SK-N-MC (cell line): ENCODE measurements at regions not wholly inside any gene's neighbourhood (a gene's known extent, or its start where the extent isn't known, plus 50 kb on each side); places are given as distances from the start of the nearest gene placed in this dataset.

Source experiments
- DNase-seq: peaks from one replicate; pipeline ENCODE4 v3.0.0-alpha.2; 2011; ENCODE audit warnings: low read depth, low spot score
- H3K27ac ChIP-seq: fragments of 200-600 bp; sonication (generic); 2 replicates; pipeline ENCODE4 v1.5.1; 2016; ENCODE audit warnings: mixed run types
- H3K36me3 ChIP-seq: fragments of 200-600 bp; sonication (generic); 2 replicates; pipeline ENCODE4 v1.6.1; 2017; ENCODE audit warnings: antibody characterized with exemption, low read length, mixed read lengths; ENCODE audit not compliant: insufficient read depth
- H3K4me3 ChIP-seq: fragments of 200-600 bp; sonication (generic); 2 replicates; pipeline ENCODE4 v1.5.1; 2016
- H3K9ac ChIP-seq: fragments of 200-600 bp; sonication (generic); 2 replicates; pipeline ENCODE4 v1.8.0; 2017; ENCODE audit warnings: mixed run types, mixed read lengths; ENCODE audit not compliant: insufficient read length
- H3K9me3 ChIP-seq: fragments of 200-600 bp; sonication (generic); 2 replicates; pipeline ENCODE4 v1.6.1; 2017; ENCODE audit warnings: low read depth, mild to moderate bottlenecking, antibody characterized with exemption, low read length, moderate library complexity, mixed read lengths
- EZH2 ChIP-seq: fragments of 200-600 bp; sonication (generic); IDR thresholded peaks from one replicate; pipeline ENCODE4 v1.6.1; 2017; ENCODE audit warnings: antibody characterized with exemption
- FOXP2 ChIP-seq: optimal IDR thresholded peaks from 2 replicates; pipeline ENCODE3; 2011; ENCODE audit warnings: mild to moderate bottlenecking, moderate library complexity; ENCODE audit not compliant: insufficient read depth; ENCODE audit errors: extremely low read length, control extremely low read depth
- POLR2AphosphoS5 ChIP-seq: IDR thresholded peaks from 2 replicates; pipeline ENCODE4 v1.6.1; 2012; ENCODE audit warnings: mild to moderate bottlenecking, low read depth, low read length, borderline replicate concordance

DNA sequence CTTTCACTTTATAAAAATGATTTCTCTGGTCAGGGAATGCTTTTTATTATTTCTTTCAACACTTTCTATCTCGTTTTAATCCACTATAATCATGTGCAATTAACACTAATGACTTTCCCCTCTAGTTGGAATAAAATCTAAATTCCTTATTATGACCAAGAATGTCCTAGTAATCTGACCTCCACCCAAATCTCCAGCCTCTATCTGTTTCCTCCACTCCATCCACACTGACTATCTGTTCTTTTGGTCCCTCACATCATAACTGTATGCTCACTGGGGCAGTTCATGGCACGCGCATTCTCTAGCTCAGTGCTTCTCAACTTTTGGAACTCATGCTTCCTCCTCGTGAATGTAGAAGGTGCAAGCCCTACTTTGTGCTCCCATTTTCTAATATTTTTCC lies 244.7 kb downstream of the POSTN start:
- H3K36me3 ChIP-seq: no peaks in the 10 kb centered on the region
- DNase-seq: no peak
- H3K9me3 ChIP-seq: no peaks in the 10 kb centered on the region
- TF ChIP-seq POLR2AphosphoS5 (no peak), FOXP2 (no peak), EZH2 (no peak)
- no peak overlapping the region for H3K9ac ChIP-seq
- no peak overlapping the region for H3K4me3 ChIP-seq
- no peak overlapping the region for H3K27ac ChIP-seq

DNA sequence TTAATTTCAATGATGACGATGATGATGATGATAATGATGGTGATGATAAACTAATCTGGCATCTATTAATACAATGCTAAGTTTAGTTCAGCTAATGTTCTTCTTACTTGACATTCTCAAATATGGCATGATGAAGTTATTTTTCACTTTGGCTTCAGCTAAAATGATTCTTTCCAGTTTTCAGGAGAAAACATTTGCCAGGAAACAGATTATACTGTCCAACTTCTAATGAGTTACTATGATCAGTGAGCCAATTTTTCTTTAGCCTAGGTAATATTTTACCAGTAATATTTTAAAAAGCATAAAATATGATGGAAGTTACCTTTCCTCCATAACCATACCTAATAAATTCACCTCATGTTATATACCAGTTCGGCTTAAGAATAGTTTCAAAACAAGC lies 245.7 kb upstream of the CSNK1A1L start:
- no peaks in the 10 kb centered on the region for H3K9me3 ChIP-seq

DNA sequence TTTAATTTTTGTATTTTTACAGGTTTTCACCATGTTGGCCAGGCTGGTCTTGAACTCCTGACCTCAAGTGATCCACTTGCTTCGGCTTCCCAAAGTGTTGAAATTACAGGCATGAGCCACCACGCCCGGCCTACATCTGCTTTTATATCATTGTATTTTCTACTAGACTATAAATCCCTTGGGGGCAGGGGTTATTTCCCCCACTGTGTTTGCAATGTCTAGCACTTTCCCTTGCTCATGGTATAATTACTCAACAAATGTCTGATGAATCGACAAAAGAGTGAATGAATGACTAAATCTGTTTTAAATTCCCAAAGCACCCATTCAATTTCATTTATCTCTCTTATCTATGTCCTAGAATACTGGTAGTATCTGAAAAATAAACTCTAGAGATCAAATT lies 244.5 kb upstream of the CSNK1A1L start:
- H3K9me3 ChIP-seq: no peaks in the 10 kb centered on the region
- TF ChIP-seq EZH2: no peak
- no peak for TF ChIP-seq FOXP2
- no peak for TF ChIP-seq POLR2AphosphoS5
- no peak for DNase-seq
- no peaks in the 10 kb centered on the region for H3K36me3 ChIP-seq
- no peak overlapping the region for H3K4me3 ChIP-seq
- H3K27ac ChIP-seq: no peak overlapping the region
- no peak overlapping the region for H3K9ac ChIP-seq

More for the DNA sequence above, 245.7 kb upstream of the CSNK1A1L start:
- TF ChIP-seq POLR2AphosphoS5 (no peak), EZH2 (no peak), FOXP2 (no peak)
- no peak overlapping the region for H3K27ac ChIP-seq
- H3K9ac ChIP-seq: no peak overlapping the region
- DNase-seq: no peak
- no peak overlapping the region for H3K4me3 ChIP-seq
- no peaks in the 10 kb centered on the region for H3K36me3 ChIP-seq

DNA sequence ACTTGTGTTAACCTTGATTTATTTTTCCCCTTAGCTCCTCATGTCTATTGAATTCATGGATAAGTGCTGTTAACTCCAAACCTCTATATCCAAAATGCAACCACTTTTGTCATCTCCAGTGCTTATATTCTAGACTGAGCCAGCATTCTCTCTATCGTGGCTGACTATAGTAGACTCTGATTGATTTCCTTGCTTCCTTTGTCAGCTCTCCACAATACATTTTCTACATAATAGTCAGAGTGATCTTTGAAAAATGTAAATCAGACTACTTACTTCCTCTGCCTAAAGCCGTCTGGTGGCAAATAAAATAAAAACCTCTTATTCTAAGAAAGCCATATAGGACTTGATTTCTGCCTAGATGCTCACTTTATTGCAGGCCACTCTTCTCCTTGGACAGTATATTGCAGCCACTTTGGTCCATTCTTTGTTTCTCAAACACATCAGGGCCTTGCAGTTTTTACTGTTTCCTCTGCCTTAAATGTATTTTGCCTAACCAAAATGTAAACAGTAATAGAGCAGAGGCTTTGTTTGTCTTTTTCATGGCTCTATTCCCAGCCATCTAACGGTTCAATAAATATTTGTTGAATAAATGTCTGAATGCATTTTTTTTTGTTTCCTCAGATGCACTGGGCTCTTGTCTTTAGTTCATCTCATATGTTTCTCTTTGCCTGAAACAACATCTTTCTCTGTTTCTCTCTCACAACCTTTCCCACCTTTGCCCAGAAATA lies 243.6 kb upstream of the CSNK1A1L start:
- no peak overlapping the region for H3K4me3 ChIP-seq
- DNase-seq: no peak
- no peaks in the 10 kb centered on the region for H3K9me3 ChIP-seq
- H3K27ac ChIP-seq: no peak overlapping the region
- no peaks in the 10 kb centered on the region for H3K36me3 ChIP-seq
- H3K9ac ChIP-seq: no peak overlapping the region
- no peak for TF ChIP-seq FOXP2
- no peak for TF ChIP-seq EZH2
- no peak for TF ChIP-seq POLR2AphosphoS5

DNA sequence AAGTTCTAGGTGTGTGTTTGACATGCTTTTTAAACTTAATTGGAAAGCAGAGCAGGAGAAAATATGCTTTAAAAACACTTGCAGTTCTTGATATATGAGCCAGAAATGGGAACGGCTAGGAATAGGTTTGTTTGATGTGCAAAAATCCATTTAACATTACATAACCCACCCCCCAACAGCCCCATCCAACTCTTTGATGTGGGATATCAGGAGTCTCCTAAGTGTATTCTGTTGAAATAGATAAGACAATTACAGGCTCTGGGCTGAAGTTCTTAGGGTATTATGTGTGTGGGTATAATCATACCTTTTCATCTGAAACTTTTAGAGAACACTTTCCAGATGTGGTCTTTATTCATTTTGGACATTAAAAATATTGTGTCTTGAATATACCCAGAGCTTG lies 240.4 kb upstream of the CSNK1A1L start:
- Histone ChIP-seq H3K9ac (no peak overlapping the region), H3K27ac (no peak overlapping the region), H3K4me3 (no peak overlapping the region), H3K36me3 (no peaks in the 10 kb centered on the region), H3K9me3 (no peaks in the 10 kb centered on the region)
- DNase-seq: no peak
- TF ChIP-seq FOXP2 (no peak), POLR2AphosphoS5 (no peak), EZH2 (no peak)

DNA sequence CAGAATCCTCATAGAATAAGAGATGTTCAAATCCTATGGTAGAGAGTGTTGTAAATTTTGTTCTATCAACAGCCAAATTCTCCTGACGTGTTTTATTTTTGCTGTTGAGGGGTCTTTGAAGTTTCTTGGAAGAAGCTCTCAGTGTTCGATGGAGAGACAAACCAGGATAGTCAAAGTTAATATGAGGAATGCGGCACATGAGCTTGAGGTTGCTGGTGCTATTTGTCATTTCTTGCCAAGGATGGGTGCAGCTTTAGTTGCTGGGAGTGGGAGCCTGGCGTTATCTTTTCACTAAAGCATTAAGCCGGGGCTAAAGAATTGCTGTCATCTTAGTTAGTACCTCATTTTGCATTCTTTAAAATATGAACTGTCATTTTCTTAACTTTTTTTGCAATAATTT lies 239.9 kb upstream of the CSNK1A1L start:
- DNase-seq: no peak
- Histone ChIP-seq H3K4me3 (no peak overlapping the region), H3K9ac (no peak overlapping the region), H3K27ac (no peak overlapping the region), H3K9me3 (no peaks in the 10 kb centered on the region), H3K36me3 (no peaks in the 10 kb centered on the region)
- TF ChIP-seq EZH2 (no peak), POLR2AphosphoS5 (no peak), FOXP2 (no peak)

DNA sequence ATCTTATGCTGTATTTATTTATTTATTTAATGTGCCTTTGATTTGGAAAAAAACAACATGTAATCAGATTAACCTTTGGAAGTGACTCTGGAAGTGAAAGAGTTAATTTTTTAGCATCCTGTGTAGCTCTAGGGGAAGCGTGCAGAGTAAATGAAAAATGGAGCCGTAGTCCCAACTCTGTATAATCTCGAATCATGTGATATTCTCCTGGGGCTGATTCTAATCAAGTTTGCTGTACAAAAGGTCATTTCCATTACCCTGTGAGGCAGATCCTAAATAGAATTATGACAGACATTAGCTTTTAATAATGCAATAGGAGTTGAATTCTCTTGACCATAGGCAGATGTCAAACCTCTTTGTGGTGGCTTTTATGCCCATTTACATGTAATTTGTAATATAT lies 238.6 kb upstream of the CSNK1A1L start:
- no peak overlapping the region for H3K27ac ChIP-seq
- no peak for TF ChIP-seq FOXP2
- TF ChIP-seq EZH2: no peak
- no peaks in the 10 kb centered on the region for H3K36me3 ChIP-seq
- DNase-seq: no peak
- no peak overlapping the region for H3K4me3 ChIP-seq
- H3K9me3 ChIP-seq: no peaks in the 10 kb centered on the region
- no peak overlapping the region for H3K9ac ChIP-seq

DNA sequence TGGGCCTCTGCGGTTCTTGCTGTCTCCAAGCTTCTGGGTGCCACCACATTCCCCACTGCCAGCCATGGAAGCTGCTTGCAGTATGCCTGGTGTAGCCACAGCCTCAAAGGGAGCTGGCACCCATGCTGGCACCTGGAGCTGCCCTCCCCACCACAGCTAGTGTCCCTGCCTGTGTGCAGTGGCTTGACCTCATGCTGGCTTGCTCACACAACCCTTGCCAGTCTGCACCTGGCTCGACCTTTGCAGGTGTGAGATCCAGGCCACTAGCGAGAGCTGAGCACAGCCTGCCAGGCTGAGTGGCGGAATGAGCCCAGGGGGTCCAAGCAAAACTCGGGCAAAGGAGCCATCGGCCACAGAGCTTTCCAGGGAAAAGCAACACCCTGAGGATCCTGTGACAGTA lies 236.7 kb upstream of the CSNK1A1L start:
- no peak overlapping the region for H3K4me3 ChIP-seq
- no peak overlapping the region for H3K27ac ChIP-seq
- no peak for DNase-seq
- H3K9me3 ChIP-seq: no peaks in the 10 kb centered on the region
- H3K36me3 ChIP-seq: no peaks in the 10 kb centered on the region
- no peak overlapping the region for H3K9ac ChIP-seq
- no peak for TF ChIP-seq POLR2AphosphoS5
- TF ChIP-seq EZH2: no peak
- no peak for TF ChIP-seq FOXP2

DNA sequence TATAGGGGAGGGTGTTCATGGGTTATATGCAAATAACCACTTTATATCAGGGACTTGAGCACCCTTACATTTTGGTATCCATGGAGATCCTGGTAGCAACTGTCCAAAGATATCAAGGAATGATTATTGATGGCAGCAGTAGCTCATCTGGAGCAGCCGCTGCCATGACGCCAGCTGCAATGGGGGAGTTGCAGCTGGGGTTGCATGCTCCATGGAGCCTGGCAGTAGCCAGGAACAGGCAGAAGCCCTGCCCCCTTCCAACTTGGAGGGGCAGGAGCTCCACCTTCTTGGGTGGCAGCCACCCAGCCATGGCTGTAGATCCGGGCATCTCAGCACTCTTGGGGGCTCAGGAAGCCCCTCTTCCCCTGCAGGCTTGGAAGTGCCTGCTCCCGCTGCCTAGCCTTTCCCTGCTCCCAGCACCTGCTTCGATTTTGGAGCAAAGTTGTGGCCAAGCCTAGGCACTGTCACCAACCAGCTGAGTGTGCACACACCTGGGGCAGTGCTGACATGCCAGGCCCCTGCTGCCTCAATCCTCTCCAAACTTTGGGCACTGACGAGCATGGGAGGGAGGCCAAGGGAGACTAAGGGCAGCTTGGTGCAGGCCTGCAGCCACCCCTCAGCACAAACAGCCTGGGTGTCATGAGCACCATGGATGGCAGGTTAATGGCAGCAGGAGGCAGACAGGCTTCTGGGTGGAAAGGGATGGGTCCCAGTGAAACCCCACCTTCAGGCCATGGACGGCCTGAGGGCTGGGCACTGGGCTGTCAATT lies 235.6 kb upstream of the CSNK1A1L start:
- no peak for DNase-seq
- no peak overlapping the region for H3K4me3 ChIP-seq
- H3K27ac ChIP-seq: no peak overlapping the region
- H3K9me3 ChIP-seq: no peaks in the 10 kb centered on the region
- TF ChIP-seq EZH2 (no peak), POLR2AphosphoS5 (no peak), FOXP2 (no peak)
- no peaks in the 10 kb centered on the region for H3K36me3 ChIP-seq
- no peak overlapping the region for H3K9ac ChIP-seq
